ENCODE measurements at regions not wholly inside any gene's neighbourhood (a gene's known extent, or its start where the extent isn't known, plus 50 kb on each side); places are given as distances from the start of the nearest gene placed in this dataset.
"Not testable (repeated sequence)": the region's sequence is repeated elsewhere in the genome, so short reads cannot be mapped to it uniquely, and the experiment has no call there.

- not testable (repeated sequence) for DNase-seq
Measured at GRCh38 chr10:107950411-107951062, 786.0 kb upstream of the SORCS1 start.

DNA sequence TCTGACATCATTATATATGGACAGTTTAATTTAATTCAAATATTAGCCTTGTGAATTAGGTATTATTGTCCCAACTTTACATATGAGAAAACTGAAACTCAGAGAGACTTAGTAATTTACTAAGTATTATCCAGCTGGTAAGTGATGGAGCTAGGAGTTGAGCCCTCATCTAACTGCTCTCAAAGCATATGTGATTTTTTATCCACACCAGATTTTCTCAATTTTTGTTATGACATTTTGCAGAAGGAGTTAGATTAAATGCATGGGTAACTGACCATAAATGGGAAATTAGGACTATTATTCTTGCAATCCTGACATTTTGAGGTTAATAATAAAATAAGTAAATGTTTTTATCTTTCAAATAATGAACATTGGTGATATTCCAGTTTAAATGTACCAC is 778.3 kb upstream of the SORCS1 start:
- DNase-seq, result no peak

- no peak for DNase-seq
Measured at GRCh38 chr10:107933076-107933475, 768.6 kb upstream of the SORCS1 start.

GRCh38 chr10:107931808-107932207 is 767.3 kb upstream of the SORCS1 start:
- DNase-seq, result no peak

DNA sequence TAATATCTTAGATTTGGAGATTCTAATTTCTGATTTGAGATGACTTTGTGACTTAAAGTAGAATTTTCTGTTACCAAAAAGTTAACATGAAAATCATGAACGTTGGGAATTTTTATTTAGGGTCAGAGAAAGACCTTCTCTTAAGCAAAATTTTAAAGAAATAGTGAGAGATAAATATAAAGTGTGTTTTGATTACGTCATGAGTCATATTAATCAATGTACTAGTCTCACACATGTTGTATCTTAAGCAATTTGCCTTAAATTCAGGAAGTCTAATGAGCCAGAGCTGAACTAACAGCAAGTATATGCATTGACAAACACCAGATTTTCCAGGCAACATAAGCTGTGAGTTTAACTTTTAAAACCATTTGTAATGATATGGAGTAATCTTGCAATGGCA is 765.5 kb upstream of the SORCS1 start:
- no peak for DNase-seq

- no peak for DNase-seq
Measured at GRCh38 chr10:107924458-107924857, 760.0 kb upstream of the SORCS1 start.

GRCh38 chr10:107919626-107920235 is 755.2 kb upstream of the SORCS1 start:
- no peak for DNase-seq

DNA sequence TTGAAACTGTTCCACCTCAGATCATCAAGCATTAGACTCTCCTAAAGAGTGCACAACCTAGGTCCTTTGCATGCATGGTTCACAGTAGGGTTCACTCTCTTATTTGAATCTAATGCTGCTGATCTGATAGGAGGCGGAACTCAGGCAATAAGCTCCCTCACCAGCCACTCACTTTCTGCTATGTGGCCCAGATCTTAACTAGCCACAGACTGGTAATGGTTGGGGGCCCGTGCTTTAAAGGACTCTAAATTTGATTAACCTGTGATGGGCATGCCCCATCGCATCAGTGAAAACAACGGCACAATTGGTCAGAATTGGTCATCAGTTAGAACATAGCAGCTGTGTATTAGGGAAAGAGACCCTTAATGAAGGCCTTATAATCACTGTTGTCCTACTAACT is 753.7 kb upstream of the SORCS1 start:
- DNase-seq, result no peak

GRCh38 chr10:107915215-107915610 is 750.7 kb upstream of the SORCS1 start:
- no peak for DNase-seq

- no peak for DNase-seq
Measured at GRCh38 chr10:107914450-107915214, 750.1 kb upstream of the SORCS1 start.

DNA sequence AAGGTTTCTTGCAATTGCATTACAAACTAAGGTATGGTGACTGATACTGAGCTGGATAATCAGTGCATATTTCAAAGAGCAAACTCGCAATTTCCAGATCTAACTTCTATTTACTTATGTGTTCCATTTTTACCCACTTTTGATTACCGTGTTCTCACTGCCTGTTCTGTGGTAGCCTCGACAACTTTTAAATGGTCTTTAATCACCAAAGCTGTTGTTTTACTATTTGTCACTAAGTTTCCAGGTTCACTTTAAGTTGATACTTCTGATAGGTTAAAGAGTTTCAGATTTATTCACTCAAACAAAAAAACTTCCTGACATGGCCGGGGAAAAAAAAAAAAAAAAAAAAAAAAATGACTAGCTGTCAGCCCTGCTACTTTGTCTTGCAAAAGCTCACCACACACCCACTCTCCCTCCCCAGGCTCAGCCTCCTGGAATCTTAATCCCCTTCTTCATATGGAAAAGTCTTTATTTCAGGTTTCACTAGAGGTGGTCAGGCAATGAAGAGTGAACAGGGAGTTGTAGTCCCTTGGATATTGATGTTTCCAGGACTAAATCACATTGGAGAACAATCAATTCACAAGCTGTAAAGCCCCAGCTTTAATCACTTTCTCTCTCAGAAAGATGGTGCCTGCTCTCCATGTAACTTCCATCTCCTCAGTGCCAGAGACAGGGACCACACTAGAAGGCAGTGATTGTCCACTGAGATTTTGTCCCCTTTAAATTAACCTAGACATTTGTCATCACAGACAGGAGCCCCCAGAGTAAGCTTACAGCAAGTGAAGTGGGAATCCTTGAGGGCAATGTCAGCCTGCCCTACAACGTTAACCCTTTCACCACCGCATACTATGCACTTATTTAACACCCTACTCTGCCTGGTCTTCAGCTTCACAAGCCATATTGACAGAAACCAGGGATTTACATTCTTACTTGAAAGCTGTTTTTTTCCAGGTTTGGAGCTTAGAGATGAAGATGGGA is 749.1 kb upstream of the SORCS1 start:
- no peak for DNase-seq

DNA sequence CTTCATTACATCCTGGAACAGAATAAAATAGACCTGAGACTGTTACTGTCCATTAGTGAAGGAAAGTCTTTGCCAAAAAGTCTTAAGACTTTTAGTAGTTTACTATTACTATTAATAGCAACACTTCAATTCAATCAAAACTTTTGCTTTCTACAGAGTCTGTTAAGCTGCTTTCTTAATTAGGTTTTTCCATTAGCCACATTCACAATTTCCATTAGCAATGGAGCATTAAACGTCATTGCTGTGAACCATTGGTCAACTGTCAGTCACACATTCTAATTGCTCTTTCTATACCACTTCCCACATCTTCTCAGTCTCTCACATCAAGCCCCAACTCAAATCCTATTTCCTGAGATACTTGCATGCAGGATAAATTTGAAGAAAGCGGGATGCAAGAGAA is 736.6 kb upstream of the SORCS1 start:
- DNase-seq, result no peak

- no peak for DNase-seq
Measured at GRCh38 chr10:107900131-107900530, 735.6 kb upstream of the SORCS1 start.

- no peak for DNase-seq
Measured at GRCh38 chr10:107899502-107900062, 735.1 kb upstream of the SORCS1 start.

- no peak for DNase-seq
Measured at GRCh38 chr10:107899075-107899474, 734.6 kb upstream of the SORCS1 start.

DNA sequence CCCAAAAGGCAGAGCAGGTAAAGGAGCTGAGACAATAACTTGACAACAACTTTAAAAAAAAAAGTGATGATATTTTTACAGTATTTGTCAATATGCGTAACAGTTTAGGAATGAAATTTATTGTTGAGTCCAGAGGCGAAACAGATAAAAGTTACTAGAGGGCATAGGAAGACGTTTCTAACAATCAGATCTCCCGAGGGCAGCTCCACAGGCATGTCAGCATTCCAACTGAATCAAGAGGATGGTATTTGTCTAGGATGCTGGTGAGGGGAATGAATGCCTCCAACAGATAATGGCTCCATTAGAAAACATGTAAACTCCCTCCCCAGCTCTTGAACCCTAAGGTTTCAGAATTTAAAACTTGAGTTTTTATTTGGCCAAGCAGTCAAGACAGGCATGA is 733.9 kb upstream of the SORCS1 start:
- no peak for DNase-seq

DNA sequence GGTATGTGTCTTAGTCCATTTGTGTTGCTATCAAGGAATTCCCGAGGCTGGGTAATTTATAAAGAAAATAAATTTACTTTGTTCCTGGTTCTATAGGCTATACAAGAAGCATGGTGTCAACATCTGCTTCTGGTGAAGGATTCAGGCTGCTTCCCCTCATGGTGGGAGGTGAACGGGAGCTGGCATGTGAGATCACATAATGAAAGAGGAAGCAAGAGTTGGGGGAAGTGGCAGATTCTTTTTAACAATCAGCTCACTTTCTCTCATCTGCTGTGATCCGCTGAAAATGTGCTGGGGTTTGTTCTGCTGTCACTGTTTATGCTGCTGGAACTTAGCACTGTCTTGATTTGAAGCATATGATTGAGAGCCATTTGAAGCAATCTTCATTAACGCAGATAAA is 730.0 kb upstream of the SORCS1 start:
- DNase-seq, result peak; percentile 13 to 23

DNA sequence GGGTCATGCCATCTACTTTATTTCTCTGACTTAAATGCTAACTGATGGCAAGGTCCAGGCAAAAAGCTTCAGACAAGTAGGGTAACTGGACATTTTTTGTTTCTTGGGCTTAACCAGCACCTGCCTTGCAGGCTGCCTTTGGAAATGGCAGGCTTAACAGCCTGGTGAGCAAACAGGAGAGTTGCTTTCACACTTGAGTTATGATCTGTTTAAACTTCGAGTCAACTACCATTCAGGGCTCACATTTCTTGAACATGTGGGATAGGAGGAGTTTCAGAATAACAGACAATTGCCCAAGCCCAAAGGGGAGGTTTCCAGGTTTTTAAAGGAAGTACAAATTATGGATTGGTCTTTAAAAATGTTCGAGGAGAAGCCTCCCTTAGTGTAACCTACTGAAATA is 724.6 kb upstream of the SORCS1 start:
- no peak for DNase-seq

- no peak for DNase-seq
Measured at GRCh38 chr10:107880185-107880584, 715.7 kb upstream of the SORCS1 start.

DNA sequence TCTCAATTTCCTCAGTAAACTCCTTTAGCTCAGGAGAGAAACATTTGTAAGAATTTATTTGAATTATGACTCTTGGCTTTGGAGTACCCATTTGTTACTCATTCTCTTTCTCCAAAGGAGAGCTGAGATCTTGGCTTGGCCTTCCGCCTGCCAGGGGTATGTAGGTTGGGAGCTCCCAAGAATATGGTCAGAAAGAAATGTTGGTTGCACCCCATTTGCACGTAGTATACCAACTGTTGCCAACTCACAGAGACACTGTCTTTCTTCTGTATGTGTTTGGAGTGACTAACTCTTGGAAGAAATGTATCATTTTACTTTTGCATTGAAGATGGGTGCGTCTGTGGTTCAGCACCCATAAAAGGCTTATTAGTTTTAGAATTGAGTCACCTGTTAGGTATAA is 708.5 kb upstream of the SORCS1 start:
- DNase-seq, result no peak

DNA sequence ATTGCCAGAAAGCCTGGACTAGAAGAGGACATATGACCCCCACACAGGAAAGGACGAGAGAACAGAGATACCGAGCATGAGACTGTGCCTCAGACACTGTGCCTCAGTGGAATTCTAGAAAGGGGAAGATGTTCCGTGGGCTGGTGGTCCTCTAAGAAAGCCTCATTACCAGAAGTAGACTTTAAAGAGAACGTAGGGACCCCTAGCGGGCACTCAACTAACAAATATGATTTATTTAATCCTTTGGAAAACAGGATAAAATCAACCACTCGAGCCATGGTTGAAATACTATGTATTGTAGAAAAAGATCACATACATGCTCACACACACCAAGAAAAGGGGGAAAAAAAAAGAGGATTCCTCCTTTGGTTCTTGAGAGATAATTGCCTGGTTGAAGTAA is 701.2 kb upstream of the SORCS1 start:
- no peak for DNase-seq

- no peak for DNase-seq
Measured at GRCh38 chr10:107859065-107859464, 694.6 kb upstream of the SORCS1 start.

DNA sequence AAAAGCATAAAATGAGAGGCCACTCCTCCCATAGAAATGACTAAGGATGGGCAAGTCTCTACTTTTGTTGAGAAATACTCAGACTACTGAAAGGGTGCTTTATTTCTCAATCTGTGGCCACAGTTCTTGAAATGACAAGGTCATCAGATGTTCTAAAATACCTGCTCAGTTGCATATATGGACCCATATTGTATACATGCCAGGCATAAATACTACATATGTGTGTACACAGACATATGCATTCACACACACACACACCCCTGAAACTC is 691.5 kb upstream of the SORCS1 start:
- DNase-seq, result no peak
